ENCODE measurements at regions not wholly inside any gene's neighbourhood (a gene's known extent, or its start where the extent isn't known, plus 50 kb on each side); places are given as distances from the start of the nearest gene placed in this dataset.

DNA sequence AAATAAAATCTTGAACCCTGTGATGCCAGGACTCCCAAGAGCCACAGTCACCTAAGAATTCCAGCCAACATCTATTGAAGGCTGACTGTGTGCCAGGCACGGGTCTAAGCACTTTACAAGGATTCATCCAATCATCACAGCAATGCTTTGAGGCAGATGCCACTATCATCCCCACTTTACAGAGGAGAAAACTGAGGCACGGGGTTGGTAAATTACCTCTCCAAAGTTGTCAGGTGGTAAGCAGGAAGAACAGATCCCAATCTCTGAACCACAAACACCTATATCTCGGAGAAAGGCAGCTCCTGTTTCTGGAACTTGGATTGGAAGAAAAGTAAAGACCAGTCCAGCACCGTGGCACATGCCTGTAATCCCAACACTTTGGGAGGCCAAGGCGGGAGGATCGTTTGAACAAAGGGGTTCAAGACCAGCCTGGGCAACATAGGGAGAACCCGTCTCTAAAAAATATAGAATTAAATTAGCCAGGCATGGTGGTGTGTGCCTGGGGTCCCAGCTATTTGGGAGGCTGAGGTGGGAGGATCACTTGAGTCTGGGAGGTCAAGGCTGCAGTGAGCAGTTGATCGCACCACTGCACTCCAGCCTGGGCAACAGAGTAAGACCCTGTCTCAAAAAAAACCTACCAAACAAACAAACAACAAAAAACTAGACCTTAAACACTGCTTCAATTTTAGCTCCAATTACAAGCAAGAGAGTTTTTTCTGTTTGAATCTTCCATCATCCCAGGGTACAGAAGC, 60.7 kb upstream of the SIAH1 start:
- no peaks in the 10 kb centered on the region for H3K36me3 ChIP-seq (ENCODE audit: control insufficient read depth in 4 of 4, insufficient read depth in 3 of 4, low read depth in 1 of 4, low read length in 3 of 4)
- TF ChIP-seq FOXA2 (IDR thresholded peaks at IDR 0.05) (no peak), TAF1 (conservative IDR thresholded peaks at IDR 0.05) (no peak), EGR1 (IDR thresholded peaks at IDR 0.05; ENCODE audit: low read depth in 2 of 2) (no peak), RAD21 (IDR thresholded peaks at IDR 0.05) (no peak), FOXA1 (IDR thresholded peaks at IDR 0.05) (no peak), YY1 (IDR thresholded peaks at IDR 0.05) (no peak), SP1 (IDR thresholded peaks at IDR 0.05) (no peak), HNF4A (conservative IDR thresholded peaks at IDR 0.05) (no peak), GABPA (IDR thresholded peaks at IDR 0.05 in 1 of 2, conservative IDR thresholded peaks at IDR 0.05 in 1 of 2) (no peak), NR2F2 (IDR thresholded peaks at IDR 0.05) (no peak), RXRA (IDR thresholded peaks at IDR 0.05) (no peak), JUND (IDR thresholded peaks at IDR 0.05) (no peak), HNF4G (IDR thresholded peaks at IDR 0.05) (no peak)
- TF ChIP-seq, protein P1, sequence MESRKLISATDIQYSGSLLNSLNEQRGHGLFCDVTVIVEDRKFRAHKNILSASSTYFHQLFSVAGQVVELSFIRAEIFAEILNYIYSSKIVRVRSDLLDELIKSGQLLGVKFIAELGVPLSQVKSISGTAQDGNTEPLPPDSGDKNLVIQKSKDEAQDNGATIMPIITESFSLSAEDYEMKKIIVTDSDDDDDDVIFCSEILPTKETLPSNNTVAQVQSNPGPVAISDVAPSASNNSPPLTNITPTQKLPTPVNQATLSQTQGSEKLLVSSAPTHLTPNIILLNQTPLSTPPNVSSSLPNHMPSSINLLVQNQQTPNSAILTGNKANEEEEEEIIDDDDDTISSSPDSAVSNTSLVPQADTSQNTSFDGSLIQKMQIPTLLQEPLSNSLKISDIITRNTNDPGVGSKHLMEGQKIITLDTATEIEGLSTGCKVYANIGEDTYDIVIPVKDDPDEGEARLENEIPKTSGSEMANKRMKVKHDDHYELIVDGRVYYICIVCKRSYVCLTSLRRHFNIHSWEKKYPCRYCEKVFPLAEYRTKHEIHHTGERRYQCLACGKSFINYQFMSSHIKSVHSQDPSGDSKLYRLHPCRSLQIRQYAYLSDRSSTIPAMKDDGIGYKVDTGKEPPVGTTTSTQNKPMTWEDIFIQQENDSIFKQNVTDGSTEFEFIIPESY (IDR thresholded peaks at IDR 0.05) = no peak
- TF ChIP-seq, protein P2, sequence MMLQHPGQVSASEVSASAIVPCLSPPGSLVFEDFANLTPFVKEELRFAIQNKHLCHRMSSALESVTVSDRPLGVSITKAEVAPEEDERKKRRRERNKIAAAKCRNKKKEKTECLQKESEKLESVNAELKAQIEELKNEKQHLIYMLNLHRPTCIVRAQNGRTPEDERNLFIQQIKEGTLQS (IDR thresholded peaks at IDR 0.05) = no peak
- TF ChIP-seq, protein P3, sequence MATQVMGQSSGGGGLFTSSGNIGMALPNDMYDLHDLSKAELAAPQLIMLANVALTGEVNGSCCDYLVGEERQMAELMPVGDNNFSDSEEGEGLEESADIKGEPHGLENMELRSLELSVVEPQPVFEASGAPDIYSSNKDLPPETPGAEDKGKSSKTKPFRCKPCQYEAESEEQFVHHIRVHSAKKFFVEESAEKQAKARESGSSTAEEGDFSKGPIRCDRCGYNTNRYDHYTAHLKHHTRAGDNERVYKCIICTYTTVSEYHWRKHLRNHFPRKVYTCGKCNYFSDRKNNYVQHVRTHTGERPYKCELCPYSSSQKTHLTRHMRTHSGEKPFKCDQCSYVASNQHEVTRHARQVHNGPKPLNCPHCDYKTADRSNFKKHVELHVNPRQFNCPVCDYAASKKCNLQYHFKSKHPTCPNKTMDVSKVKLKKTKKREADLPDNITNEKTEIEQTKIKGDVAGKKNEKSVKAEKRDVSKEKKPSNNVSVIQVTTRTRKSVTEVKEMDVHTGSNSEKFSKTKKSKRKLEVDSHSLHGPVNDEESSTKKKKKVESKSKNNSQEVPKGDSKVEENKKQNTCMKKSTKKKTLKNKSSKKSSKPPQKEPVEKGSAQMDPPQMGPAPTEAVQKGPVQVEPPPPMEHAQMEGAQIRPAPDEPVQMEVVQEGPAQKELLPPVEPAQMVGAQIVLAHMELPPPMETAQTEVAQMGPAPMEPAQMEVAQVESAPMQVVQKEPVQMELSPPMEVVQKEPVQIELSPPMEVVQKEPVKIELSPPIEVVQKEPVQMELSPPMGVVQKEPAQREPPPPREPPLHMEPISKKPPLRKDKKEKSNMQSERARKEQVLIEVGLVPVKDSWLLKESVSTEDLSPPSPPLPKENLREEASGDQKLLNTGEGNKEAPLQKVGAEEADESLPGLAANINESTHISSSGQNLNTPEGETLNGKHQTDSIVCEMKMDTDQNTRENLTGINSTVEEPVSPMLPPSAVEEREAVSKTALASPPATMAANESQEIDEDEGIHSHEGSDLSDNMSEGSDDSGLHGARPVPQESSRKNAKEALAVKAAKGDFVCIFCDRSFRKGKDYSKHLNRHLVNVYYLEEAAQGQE (IDR thresholded peaks at IDR 0.05) = no peak
- TF ChIP-seq, protein P4, sequence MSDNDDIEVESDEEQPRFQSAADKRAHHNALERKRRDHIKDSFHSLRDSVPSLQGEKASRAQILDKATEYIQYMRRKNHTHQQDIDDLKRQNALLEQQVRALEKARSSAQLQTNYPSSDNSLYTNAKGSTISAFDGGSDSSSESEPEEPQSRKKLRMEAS (IDR thresholded peaks at IDR 0.05) = no peak
- TF ChIP-seq, protein P5, sequence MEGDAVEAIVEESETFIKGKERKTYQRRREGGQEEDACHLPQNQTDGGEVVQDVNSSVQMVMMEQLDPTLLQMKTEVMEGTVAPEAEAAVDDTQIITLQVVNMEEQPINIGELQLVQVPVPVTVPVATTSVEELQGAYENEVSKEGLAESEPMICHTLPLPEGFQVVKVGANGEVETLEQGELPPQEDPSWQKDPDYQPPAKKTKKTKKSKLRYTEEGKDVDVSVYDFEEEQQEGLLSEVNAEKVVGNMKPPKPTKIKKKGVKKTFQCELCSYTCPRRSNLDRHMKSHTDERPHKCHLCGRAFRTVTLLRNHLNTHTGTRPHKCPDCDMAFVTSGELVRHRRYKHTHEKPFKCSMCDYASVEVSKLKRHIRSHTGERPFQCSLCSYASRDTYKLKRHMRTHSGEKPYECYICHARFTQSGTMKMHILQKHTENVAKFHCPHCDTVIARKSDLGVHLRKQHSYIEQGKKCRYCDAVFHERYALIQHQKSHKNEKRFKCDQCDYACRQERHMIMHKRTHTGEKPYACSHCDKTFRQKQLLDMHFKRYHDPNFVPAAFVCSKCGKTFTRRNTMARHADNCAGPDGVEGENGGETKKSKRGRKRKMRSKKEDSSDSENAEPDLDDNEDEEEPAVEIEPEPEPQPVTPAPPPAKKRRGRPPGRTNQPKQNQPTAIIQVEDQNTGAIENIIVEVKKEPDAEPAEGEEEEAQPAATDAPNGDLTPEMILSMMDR (IDR thresholded peaks at IDR 0.05; ENCODE audit: low read depth, low read length, missing input control) = no peak
- no peaks in the 10 kb centered on the region for H3K9me3 ChIP-seq (ENCODE audit: control insufficient read depth in 4 of 4, low read length in 3 of 4)
- no peak for DNase-seq (ENCODE audit: low spot score)
- H3K4me3 ChIP-seq (ENCODE audit: low read depth in 1 of 3, low read length in 3 of 3) = no peak overlapping the region
- no peak overlapping the region for H3K27ac ChIP-seq (ENCODE audit: low read depth in 1 of 2, low read length in 2 of 2)
- WGBS = 93% methylated on average over 8 of the region's 8 CpGs
- no peaks in the 10 kb centered on the region for H3K4me1 ChIP-seq (ENCODE audit: control insufficient read depth in 4 of 4, insufficient read depth in 4 of 4, low read length in 3 of 4)
- H3K9ac ChIP-seq (ENCODE audit: low read depth in 1 of 2, low read length in 2 of 2) = no peak overlapping the region
- H3K27me3 ChIP-seq (ENCODE audit: control insufficient read depth in 4 of 4, insufficient read depth in 4 of 4, low read length in 3 of 4) = no peaks in the 10 kb centered on the region
